KBM-7 (cell line): ENCODE measurements at regions not wholly inside any gene's neighbourhood (a gene's known extent, or its start where the extent isn't known, plus 50 kb on each side); places are given as distances from the start of the nearest gene placed in this dataset.
"Not testable (repeated sequence)": the region's sequence is repeated elsewhere in the genome, so short reads cannot be mapped to it uniquely, and the experiment has no call there.

Experiments used
- DNase-seq: peaks from one replicate; pipeline ENCODE4 v3.0.0-alpha.2; 2015
- in situ Hi-C: fragments of 300-500 bp; cut with MboI; formaldehyde crosslinking; loops from 2 replicates; pipeline ENCODE4 v1.14.3; 2020; ENCODE audit warnings: low sequenced_read_pairs, low pct_unique_long_range_greater_than_20kb, mixed read lengths

GRCh38 chr4:71841336-71841735 lies 57.5 kb upstream of the GC start:
- in situ Hi-C loops, result no loop called here
- no peak for DNase-seq

DNA sequence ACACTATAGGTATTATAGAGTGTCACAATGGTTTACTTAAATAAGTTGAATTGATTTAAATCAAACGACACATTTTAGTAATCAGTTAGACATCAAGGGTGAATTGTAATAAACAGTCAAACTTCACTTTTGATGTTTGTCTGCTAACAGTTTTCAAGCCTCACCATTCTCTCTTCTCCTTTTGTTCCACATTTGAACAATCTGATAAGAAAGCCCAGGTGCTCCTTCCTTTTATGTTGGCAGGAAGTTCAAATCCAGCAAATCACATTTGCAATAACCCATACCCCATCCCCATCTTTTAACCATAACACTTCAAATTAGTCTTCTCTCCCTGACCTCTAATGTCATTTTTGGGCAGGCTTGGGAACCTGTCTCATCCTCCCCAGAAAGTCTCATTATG lies 63.4 kb upstream of the GC start:
- in situ Hi-C loops, result no loop called here
- DNase-seq, result no peak

DNA sequence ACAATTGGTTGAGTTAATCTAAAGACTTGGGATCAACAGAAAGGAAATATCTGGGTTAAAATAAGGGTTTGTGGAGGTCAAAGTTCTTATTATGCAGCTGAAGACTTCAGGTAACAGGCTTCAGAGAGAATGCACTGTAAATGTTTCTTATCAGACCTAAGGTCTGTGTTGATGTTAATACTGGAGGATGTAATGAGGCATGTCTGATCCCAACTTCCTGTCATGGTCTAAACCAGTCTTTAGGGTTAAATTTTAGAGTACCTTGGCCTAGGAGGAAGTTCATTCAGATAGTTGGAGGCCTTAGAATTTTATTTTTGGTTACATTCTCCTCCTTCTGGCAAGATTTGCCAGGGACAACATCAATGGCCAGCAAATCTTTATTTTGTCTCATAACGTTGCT lies 72.1 kb upstream of the GC start:
- in situ Hi-C loops, result no loop called here
- peak; percentile 38 for DNase-seq

- DNase-seq, result no peak
These were observed 74.0 kb upstream of the GC start for GRCh38 chr4:71857713-71858451.

GRCh38 chr4:71860643-71861042 lies 76.8 kb upstream of the GC start:
- peak; percentile 33 for DNase-seq
- in situ Hi-C loops, result no loop called here

More at GRCh38 chr4:71857713-71858451, 74.0 kb upstream of the GC start:
- in situ Hi-C loops, result no loop called here

DNA sequence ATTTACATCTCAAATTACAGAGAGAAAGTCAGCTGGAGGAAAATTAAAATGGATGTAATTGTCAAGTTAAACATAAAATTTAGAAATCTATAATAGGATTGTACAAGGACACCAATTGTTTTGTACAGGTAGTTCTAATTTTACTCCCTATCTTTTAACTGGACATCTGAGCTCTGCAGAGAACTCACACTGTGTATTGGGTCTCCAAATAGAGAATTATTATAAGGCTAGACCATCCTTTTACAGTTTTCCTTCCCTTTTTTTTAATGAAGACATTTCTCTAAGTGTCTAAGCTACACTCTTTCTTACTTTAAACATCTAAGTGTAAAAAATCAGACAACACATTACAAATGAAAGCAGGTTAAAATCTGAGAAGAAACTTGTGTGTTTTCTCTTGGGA lies 78.4 kb upstream of the GC start:
- DNase-seq, result no peak
- in situ Hi-C loops, result no loop called here

- in situ Hi-C loops, result no loop called here
- no peak for DNase-seq
These were observed 79.6 kb upstream of the GC start for GRCh38 chr4:71863457-71863856.

DNA sequence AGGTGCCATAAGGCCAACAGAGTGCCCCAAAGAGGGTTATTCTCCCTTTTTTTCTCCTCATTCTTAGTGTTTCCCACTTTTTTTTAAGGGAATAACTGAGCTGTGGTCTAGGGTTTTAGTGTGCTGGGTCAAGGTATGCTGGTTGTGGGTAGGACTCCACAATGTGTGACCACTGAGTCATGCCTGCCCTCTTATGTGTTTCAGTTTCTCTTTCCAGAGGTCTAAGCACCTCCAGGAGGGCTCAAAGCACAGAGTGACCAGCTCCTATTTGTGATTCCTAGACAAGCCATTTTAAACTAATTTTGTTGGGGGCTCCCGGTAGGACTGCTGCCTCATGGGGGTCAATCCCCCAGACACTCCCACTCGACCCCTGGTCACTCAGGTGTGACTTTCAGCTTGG lies 80.5 kb upstream of the GC start:
- in situ Hi-C loops, result no loop called here
- no peak for DNase-seq

DNA sequence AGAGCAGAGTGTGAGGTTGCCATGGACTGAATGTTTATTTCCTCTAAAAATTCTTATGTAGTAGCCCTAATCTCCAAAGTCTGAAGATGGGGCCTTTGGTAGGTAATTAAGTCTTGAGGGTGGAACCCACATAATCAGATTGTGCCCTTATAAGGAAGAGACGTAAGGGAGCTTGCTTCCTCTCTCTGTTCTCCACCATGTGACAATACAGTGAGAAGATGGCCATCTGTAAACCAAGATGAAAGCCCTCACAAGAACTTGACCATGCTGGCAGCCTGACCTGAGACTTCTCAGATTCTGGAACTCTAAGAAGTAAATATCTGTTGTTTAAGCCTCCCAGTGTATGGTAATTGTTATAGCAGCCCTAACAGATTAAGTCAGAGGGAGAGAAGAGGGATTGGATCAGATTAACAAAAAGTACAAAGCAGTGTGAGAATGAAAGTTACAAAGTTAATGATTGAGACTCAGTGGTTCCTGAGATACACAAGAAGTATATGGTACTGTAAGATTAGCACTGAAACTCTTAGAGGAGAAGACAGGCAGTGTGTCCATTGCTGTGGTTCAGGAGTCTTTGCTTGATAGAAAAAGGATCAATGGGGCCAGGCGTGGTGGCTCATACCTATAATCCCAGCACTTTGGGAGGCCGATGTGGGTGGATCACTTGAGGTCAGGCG lies 82.5 kb upstream of the GC start:
- in situ Hi-C loops, result no loop called here
- no peak for DNase-seq

GRCh38 chr4:71867598-71867997 lies 83.7 kb upstream of the GC start:
- in situ Hi-C loops, result no loop called here
- DNase-seq, result no peak

- DNase-seq, result no peak
- in situ Hi-C loops, result no loop called here
These were observed 86.6 kb upstream of the GC start for GRCh38 chr4:71870456-71870855.

GRCh38 chr4:71872221-71872620 lies 88.3 kb upstream of the GC start:
- in situ Hi-C loops, result no loop called here

DNA sequence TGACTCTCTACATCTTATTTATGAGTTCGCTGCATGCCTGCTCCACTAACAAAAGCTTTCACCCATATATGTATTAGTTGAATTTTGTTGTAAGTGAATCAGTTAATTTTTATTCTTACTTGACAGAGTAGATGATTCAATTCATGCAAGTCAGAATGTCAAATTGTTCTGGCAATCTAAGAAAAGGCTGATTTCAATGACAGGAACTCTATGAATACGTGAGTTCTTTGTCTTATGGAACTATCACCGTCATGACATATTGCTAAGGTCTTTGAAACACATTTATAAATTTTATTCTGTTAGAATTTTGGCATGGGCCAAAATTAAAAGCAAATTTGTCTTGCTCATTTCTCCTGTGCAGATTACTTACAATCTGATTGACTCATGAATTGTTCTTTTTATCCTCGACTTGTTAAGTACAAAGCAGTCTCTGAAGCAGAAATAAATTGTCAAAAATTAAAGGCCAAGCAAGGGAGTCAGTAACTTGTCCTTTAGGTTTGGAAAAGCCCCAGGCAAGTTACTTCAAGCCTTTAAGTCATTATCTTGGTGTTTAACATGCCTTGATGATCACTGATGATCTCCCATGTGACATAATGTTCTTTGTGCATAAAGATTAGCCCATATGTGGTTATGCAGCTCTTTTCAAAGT lies 89.0 kb upstream of the GC start:
- DNase-seq, result no peak
- in situ Hi-C loops, result no loop called here

More at GRCh38 chr4:71872221-71872620, 88.3 kb upstream of the GC start:
- DNase-seq, result no peak

- in situ Hi-C loops, result no loop called here
- no peak for DNase-seq
These were observed 94.5 kb upstream of the GC start for GRCh38 chr4:71878376-71878775.

DNA sequence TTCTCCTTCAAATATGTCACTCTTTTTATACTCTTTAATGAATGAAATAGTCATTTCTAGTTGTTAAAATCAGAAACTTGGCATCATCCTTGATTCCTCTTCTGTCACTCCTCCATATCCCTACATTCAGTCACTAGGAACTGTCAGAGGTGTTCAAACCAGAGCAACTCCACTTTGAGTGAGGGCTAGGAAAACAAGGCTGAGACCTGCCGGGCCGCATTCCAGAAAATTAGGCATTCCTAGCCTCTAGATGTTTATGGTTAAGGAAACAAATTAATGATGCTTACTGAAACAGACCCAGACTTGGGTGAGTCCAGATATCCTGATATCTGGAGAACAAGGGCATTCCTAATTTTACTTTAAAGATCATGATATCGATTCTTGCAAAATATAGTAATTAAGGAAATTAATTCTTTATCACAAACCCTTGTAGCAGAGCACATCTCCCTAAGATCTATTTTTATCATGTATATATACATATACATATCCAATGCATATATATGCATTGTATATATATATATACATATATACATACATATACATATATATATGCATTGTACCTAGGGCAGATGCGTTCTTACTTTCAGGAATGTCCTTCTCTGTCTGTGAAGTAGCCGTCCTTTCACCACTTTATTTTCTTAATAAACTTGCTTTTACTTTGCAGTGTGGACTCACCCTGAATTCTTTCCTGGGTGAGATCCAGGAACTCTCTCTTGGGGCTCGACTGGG lies 98.4 kb upstream of the GC start:
- no peak for DNase-seq
- in situ Hi-C loops, result no loop called here

GRCh38 chr4:71900366-71900765 lies 116.5 kb upstream of the GC start:
- DNase-seq, in situ Hi-C loops: not testable (repeated sequence)

- in situ Hi-C loops, result not testable (repeated sequence)
- peak; percentile 67 for DNase-seq
These were observed 121.7 kb upstream of the GC start for GRCh38 chr4:71905594-71905993.

DNA sequence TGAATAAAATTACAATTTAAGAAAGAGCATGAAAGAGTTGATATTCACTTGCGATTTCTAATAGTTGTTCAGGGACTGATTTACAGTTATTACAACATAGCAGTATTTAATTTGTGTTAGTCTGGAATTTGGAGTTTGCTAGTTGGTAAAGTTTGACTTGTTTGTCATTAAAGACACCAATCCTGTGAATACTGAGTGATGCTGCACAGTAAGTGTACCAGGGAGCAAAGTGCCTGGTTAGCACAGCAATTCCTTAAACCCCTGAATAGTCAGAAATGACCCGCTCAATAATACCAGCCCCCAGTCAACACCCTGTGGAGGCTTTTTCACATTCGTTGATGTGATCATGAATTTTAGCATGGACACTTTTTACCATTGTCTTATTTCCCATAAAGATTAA lies 122.2 kb upstream of the GC start:
- in situ Hi-C loops, result no loop called here
- no peak for DNase-seq

GRCh38 chr4:71907071-71907470 lies 123.2 kb upstream of the GC start:
- DNase-seq, result no peak
- in situ Hi-C loops, result no loop called here

DNA sequence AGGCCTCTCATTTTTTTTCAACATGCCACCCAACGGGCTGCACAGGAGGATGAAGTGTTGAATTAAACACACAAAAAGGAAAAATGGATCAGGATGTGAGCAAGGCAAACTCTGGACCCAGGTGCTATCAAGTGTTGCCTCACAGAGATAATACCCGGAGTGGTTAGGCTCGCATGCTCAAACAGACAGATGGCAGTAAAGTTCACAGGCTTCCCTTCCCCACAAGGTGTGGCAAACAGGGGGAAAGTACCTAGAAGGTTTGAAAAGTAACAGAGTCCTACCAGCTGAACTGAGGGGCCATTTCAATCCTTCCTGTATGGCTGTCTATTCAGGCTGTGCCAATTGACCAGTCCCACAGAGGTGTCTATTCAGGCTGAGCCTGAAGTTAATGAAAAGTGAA lies 123.9 kb upstream of the GC start:
- in situ Hi-C loops, result no loop called here
- DNase-seq, result no peak
